SKM-1 treated with dmso at 0.1 percent for 144 hours (cell line): ENCODE measurements at regions not wholly inside any gene's neighbourhood (a gene's known extent, or its start where the extent isn't known, plus 50 kb on each side); places are given as distances from the start of the nearest gene placed in this dataset.

Source experiments
- DNase-seq: peaks from one replicate; lab custom pipeline; 2025; ENCODE audit not compliant: unreplicated experiment; lab: John Stamatoyannopoulos, UW

DNA sequence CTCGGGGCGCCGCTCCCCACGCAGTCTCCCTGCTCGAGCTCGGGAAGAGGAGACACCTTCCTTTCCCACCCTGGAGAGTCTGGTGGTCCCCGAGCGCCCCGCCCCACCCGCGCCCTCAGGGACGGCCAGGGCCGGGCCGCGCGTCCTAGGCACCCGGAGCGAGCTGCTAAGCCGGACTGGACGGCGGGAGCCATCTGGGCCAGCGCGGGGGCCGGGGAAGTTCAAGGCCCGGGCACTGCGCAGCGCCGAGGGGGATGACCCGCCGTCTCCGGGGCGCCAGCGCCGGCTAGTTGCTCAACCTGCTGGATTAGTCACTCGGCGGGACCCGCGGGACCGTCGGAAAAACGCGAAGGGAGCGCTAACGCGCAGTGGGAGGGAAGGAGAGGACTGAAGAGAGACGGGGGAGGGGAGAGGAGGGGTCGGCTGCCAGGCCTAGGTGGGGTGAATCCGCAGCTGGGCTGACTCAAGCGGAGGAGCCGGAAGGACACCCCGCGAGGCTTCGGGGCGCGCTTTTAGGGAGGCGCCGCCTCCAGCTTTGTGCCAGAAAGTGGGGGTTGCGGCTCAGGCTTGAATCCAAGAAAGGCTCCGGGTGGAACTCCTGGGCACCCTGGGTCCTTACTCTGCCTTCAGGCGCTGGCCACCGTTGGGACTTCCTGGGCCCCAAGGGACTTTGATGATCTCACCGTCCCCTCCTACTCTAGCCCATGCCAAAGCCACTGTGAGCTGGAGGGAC lies 75.7 kb upstream of the FOXP4 start:
- DNase-seq, result peak; percentile 12

DNA sequence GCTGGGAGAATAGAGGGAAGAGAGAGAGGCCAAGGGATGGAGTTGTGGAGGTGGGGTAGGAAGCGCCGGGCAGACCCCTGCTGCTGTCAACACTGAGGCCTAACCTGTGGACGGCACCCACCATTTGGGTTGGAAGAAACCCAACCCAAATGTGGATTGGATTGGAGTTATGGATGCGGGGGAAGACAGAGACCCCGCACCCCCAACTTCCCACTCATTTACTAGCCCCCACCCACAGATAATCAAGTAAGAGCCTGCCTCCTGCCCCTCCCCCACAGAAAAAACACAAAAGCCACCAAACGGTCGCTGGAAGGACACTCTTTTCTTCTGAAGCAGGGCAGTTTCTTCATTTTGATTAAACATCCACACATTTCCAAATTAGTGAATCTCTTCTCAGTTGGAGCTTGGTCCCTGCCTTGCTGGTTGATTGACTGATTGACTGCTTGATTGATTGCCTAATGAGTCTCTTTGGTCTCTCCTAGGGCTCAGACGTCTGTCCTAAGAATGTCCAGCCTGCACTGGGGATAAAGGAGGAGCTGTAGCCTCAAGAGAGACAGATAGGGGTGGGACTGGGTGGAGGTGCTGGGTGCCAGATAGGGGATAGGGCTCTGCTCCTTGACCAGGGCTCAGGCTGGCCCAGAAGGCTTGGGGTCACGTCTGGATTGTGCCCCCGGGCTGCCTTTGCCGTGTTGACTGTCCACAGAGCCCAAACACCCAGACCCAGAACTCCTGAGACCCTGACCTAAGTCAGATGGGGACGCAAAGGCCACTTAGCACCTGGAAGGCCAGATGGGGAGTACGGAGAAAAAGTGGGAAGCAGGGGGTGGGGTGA lies 74.9 kb upstream of the FOXP4 start:
- no peak for DNase-seq

DNA sequence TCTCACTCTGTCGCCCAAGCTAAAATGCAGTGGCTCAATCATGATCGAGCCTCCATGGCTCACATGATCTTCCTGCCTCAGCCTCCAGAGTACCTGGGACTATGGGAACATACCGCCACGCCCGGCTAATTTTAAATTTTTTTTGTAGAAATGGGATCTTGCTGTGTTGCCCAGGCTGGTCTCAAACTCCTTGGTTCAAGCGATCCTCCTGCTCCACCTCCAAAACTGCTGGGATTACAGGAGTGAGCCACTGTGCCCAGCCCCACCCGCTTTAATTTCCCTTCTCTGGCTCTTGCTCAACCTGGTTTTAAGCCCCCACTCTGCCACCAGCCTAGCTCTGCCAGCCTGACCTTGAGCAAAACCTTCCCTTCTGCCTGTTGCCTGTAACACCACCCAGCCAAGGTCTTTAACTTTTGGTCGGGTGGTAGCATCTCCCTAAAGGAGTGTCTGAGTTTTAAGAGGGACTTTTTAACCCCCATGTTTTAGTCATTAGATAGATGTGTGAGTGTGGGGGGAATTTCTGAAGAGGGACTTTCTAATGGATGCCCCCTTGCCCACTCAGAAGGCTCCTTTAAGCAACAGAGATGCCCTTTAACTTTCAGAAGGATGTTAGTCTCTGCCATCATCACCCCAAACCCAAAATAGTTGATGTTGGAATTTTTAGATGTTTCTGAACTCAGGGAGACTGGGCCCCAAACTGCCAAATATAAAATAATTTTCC lies 71.8 kb upstream of the FOXP4 start:
- DNase-seq, result no peak

DNA sequence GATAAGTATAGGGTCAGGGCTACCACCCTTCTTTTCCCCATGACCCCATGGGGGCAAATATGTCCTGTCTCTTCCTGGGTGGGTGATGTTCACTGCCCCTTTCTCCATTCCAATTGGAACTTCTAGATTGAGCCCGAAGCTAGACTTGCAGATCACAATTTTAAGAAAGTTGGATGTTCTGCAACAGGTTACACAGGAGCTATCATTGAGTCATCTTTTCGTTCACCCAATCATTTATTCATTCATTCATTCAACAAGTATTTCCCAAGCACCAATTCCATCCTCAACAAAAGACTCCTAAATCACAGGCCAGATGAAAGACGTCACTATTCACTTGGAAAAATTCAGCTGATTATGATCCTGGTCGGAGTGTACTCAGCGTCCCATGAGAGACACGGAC lies 71.0 kb upstream of the FOXP4 start:
- DNase-seq, result no peak

DNA sequence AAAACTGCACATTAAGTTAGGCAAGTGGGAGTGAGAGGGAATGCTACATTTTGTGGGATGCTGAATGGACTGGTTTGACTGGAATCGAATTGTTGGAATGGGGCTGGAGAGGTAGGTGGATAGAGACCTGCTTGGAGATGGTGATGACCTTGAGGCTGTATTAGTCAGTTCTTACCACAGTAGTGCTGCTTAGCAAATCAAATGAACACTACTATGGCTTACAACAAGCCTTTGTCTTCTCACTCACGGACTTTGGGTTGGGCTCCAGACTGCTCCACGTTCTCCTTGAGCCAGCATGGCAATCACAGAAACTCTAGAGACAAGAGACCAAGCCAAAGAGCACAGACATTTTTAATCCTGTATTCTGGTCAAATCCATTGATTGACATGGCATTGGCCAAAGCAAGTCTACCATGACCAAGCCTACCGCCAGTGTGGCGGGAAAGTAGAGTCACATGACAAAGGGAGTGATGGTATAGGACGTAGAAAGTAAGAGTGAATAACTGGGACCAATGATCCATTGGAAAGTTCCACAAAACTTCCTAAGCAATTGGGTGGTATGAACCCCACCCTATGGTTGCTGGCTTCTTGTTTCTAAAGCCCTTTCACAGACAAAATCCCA lies 70.3 kb upstream of the FOXP4 start:
- no peak for DNase-seq

DNA sequence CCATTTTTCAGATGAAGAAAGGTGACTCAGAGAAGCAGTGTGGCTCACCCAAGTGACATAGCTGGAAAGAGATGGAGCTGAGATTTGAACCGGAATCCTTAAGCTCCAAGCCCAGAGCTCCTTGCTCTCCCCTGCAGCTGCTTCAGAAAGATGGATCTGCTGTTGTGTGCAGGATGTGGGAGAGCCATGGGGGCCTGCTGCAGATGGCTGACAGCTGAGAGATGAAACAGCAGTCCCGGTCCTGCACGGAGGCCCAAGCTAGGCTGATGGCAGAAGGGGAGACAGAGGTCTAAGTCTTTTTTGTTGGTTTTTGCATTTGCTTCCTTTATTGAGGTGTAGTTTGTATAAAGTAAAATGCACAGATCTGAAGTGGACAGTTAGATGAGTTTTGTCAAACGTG lies 69.8 kb upstream of the FOXP4 start:
- DNase-seq, result no peak

DNA sequence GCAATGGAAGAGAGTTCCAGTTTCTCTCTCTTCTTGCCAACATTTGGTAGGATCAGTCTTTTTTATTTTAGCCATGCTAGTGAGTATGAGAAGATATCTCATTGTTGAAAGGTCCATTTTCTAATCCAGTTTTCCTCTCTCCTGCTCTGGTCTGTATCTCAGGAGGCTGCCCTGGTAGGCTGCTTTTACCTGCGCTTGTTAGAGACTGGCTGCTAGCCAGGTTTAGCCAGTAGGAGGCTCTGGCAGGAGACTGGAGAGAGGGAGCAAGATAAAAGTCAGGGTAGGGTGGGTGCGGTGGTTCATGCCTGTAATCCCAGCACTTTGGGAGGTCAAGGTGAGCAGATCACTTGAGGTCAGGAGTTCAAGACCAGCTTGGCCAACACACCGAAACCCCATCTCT lies 68.6 kb upstream of the FOXP4 start:
- no peak for DNase-seq

DNA sequence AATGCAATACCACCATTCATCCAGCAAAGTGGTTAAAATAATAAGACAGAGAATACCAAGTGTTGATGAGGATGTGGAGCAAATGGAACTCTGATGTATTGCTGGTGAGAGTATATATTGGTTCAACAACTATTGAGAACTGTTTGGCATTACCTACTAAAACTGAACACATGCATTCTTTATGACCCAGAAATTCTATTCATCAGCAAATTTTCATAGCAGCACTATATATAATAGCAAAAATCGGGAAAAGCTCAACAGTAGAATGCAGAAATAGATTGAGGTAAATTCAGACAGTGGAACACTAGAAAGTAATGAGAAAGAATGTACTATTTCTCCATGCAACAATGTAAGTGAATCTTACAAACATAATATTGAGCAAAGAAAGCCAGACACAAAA lies 62.2 kb upstream of the FOXP4 start:
- no peak for DNase-seq

DNA sequence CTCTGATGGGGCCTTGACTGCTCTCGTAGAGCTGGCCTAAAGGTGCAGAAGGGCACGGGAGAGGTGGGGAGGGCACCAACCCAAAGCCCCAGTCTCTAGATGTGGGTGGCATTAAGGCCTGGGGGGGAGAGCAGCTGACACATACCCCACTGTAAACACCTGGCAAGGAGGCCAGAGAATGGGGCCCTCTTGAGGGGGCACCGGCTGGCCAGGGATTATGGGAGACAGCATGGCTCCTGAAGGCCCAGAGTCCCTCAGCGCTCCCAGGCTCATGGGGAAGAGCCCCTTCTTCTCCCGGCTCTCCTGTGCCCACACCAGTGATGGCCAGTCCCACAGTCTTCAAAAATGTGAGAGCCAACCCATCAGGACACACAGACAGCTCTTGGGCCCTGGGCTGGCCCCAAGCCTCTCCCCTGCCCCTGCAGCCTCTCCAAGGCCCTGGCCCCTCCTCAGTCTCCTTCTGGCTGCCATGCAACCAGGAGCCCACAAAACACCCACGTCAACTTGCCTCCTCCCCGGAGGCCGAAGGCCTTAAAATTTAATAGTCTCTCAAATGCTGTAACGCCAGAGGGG lies 58.2 kb upstream of the FOXP4 start:
- no peak for DNase-seq

DNA sequence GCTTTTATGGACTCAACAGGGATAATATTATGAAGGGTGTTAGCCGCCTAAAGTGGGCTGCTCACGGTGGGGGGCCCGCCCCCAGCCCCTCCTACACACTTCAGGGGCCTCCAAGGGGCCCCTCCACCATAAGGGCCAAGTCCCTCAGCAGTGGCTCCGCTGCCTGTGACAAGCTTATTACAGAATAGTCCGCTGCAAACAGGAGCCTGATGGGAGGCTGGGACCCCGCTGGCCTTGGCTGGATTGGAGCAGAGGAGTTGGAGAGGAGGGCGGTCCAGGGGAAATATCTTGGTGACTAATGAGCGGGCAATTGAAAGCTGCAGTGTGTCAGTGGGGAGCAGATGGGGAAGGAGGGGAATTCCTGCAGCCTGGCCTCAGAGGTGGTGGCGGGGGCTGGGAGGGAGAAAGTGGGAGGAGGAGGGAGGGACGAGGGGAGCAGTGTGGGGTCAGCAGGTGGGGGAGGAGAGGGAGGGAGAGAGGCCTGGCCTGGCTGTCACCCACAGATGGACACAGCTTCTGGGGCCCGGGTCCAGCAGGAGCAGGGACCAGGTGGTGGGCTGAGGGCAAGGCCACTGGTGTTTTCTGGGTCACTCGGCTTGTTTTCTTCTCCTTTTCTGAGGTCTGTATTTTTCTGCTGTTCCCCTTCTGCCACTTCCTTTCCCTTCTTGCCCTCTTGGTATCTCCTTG lies 57.6 kb upstream of the FOXP4 start:
- no peak for DNase-seq

DNA sequence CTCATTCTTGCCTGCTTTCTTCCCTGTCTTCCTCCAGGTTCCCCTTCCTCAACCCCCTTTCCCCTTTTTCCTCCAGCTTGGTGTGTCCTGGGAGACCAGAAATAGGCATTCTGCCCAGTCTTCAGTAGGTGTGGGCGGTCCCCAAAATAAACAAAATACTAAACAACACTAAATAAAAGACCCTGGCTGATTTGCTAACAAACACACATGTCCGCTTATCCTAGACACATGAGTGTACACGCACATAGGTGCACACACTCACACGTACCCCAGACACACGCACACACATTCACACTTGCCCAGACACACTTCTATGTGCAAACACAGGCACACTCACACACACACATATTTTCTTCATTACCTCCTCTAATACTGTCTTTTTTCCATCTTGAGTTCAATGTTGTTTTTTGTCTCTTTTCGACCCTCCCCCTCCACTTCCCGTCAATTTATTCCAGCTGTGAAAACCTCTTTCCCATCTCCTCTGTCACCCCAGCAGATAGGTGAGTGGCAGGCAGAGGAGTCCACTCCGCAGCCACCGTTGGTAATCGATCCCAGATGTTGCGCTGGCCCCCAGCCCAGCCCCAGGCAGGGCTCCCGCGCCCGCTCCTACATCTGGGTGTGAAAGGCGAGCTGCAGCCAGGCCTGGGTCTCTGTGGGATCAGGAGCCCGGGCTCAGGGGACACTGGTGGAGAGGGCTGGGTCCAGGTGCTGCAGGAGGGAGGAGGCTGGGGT lies 56.9 kb upstream of the FOXP4 start:
- DNase-seq, result no peak

DNA sequence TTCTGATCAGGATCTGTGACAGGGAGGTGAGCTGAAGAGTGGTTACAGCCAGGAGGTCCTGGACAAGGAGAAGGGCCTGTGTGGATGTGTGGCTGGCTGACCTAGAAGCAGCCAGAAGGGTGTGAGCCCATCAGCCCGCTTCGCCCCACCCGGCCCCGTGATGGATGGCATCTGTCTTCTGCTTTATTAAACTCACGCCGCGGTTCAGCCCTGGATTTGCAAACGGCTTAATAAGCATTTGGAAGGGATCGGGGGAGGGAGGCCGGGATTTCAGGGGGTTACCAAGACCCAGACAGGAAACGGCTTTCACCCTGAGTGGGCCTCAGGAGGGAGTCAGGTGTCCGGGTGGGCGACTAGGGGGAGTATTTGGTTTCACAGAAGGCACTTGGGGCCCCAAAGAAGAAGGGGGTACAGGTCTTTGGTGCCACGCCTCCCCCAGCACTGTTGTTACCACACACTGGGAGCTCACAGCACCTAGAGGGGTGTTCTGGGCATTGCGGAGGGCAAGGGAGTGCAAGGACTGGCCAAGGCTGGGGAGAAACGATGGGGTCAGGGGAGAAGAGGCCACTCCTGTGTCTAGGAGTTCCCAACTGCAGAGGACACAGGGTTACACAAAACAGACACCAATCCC lies 53.8 kb upstream of the FOXP4 start:
- DNase-seq, result peak; percentile 46

DNA sequence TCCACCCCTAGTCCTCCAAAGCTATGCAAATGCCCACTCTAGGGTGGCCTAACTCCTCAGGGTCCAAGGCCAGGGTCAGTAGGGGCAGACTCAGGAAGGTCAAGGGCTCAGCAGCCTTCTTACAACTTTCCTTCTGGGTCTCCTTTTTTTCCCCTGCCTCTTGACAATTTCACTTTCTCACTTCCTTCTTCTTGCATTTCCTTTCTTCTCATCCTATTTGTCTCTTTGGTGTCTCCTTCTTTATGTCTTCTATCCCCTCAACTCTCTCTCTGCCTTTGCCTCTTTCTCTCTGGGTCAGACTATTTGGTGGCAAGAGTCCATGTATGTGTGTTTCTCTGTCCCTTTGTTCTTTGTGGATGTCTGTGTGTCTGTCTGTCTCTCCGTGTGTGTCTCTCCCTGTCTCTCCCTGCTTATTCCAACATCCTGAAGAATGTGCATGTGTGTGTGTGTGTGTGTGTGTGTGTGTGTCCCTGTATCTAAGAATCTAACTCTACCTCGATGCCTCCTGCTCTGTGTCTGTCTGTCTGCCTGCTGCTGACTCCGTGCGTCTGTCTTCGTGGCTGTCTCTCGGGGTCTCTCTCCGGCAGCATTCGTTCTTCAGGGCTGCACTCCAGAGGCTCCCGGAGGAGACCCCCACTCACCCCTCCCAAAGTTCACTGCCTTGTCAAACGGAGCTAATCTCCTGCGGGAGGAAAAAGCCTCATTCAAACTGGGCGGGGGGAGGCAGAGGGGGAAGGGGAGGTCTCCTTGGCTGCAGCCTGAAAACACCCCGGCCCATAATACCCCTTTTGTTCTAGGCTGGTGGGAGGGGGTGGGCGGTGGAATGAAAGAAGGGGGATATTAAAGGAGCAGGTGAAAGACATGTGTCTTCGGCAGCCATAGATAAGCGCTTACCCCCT lies 51.7 kb upstream of the FOXP4 start:
- no peak for DNase-seq
